AG04449 (cell line): ENCODE measurements at regions not wholly inside any gene's neighbourhood (a gene's known extent, or its start where the extent isn't known, plus 50 kb on each side); places are given as distances from the start of the nearest gene placed in this dataset.

Experiments used
- CTCF ChIA-PET: fragments of 350-600 bp; formaldehyde crosslinking; extraction: SDS; loops from one replicate; lab custom pipeline; 2021; ENCODE audit warnings: antibody characterized with exemption; lab: Yijun Ruan, JAX
- POLR2A ChIA-PET: fragments of 400-600, 350-600 bp; formaldehyde crosslinking; extraction: SDS; loops from one replicate; lab custom pipeline; 2020; ENCODE audit warnings: antibody characterized with exemption, inconsistent platforms; lab: Yijun Ruan, JAX
- DNase-seq: peaks from one replicate; pipeline ENCODE4 v3.0.0-alpha.2; 2010; ENCODE audit warnings: low read depth, low spot score
- H3K4me3 ChIP-seq: 2 replicates; pipeline ENCODE4 v1.5.1; 2011; ENCODE audit warnings: low read depth, mild to moderate bottlenecking, control low read depth, low read length
- TF ChIP-seq, protein P1 (sequence below): IDR thresholded peaks from one replicate; pipeline ENCODE4 v1.5.1; 2011; ENCODE audit warnings: mild to moderate bottlenecking, moderate library complexity, low read length, control low read depth, inconsistent platforms; ENCODE audit not compliant: insufficient read depth; ENCODE audit errors: missing control alignments

DNA sequence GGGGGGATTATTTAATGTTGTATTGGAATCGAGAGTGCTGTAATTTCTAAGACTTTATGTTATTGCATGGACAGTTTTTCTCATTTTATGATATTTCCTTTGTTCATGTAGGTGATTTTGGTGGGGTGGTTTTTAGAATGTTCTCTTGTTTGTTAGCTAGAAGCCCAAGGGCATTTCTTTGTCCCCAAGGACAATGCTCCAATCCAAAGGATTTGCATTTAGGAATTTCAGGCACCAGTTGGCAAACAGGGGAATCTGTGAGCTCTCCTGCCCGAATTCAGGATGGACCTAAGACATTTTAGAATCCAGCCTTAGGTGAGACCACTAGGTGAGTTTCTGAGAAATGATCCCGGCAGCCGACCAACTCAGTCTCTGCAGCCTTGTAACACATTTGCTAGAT is 324.9 kb downstream of the KCNRG start:
- ChIA-PET POLR2A (no interaction called here), CTCF (interaction anchor here (1.1 kb wide), 1 partner anchor 9 kb away, joined by 4 read pairs; no protein-coding TSS in a partner anchor)
- TF ChIP-seq, protein P1, sequence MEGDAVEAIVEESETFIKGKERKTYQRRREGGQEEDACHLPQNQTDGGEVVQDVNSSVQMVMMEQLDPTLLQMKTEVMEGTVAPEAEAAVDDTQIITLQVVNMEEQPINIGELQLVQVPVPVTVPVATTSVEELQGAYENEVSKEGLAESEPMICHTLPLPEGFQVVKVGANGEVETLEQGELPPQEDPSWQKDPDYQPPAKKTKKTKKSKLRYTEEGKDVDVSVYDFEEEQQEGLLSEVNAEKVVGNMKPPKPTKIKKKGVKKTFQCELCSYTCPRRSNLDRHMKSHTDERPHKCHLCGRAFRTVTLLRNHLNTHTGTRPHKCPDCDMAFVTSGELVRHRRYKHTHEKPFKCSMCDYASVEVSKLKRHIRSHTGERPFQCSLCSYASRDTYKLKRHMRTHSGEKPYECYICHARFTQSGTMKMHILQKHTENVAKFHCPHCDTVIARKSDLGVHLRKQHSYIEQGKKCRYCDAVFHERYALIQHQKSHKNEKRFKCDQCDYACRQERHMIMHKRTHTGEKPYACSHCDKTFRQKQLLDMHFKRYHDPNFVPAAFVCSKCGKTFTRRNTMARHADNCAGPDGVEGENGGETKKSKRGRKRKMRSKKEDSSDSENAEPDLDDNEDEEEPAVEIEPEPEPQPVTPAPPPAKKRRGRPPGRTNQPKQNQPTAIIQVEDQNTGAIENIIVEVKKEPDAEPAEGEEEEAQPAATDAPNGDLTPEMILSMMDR: no peak
- no peak overlapping the region for H3K4me3 ChIP-seq
- DNase-seq: no peak

- DNase-seq: no peak
- ChIA-PET POLR2A (no interaction called here), CTCF (interaction anchor here (1.1 kb wide), 1 partner anchor 8 kb away, joined by 4 read pairs; no protein-coding TSS in a partner anchor)
- TF ChIP-seq, protein P1: no peak
- H3K4me3 ChIP-seq: no peak overlapping the region
These were observed 325.5 kb downstream of the KCNRG start for GRCh38 chr13:50340551-50341287.

DNA sequence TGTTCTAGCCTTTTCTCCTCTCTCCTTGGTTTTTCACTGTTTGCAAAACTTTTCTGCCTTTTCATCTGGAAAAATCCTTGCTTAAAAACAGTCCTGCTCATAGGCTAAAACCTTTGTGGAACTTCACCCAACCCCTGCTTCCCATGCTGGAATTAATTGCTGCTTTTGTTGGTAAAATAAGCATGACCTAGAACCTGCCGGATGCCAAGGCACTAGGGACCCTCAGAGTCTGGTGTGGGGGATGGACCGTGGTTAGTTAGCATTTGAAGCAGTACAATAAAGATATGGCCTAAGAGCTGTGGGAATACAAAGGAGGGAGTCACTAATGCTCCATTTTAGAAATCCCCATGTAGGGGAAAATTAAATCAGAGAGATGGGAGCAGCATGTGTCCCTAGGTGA is 326.3 kb downstream of the KCNRG start:
- TF ChIP-seq, protein P1: no peak
- H3K4me3 ChIP-seq: no peak overlapping the region
- DNase-seq: no peak
- ChIA-PET POLR2A (no interaction called here), CTCF (no interaction called here)

GRCh38 chr13:50344717-50345116 is 329.5 kb downstream of the KCNRG start:
- no peak overlapping the region for H3K4me3 ChIP-seq
- no peak for DNase-seq
- TF ChIP-seq, protein P1: no peak
- ChIA-PET CTCF (no interaction called here), POLR2A (no interaction called here)

GRCh38 chr13:50345804-50346203 is 330.6 kb downstream of the KCNRG start:
- ChIA-PET CTCF (interaction anchor here (1.8 kb wide), 1 partner anchor 11 kb away, joined by 5 read pairs; no protein-coding TSS in a partner anchor), POLR2A (no interaction called here)
- TF ChIP-seq, protein P1: no peak

DNA sequence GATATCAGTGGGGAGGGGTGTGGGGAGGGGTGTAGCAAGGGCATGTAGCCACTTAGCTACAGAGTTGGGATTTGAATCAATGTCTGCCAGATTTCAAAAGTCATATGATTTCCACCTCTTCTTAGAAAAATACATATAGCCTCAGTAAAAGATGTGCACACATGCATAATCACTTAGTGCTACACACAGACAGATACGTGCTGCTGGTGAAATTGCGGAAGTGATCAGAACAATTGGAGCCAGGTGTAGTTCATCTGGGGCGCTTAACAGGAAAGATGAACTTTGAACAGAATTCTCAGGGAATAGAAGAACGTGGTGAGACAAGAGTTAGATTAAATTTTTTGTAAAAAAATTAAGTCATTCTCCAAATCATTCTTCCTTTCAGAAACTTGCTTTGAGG is 333.1 kb downstream of the KCNRG start:
- ChIA-PET CTCF (no interaction called here), POLR2A (no interaction called here)
- TF ChIP-seq, protein P1: no peak
- no peak overlapping the region for H3K4me3 ChIP-seq
- no peak for DNase-seq

More at GRCh38 chr13:50345804-50346203, 330.6 kb downstream of the KCNRG start:
- no peak for DNase-seq
- H3K4me3 ChIP-seq: no peak overlapping the region
